ENCODE measurements at regions not wholly inside any gene's neighbourhood (a gene's known extent, or its start where the extent isn't known, plus 50 kb on each side); places are given as distances from the start of the nearest gene placed in this dataset.

DNA sequence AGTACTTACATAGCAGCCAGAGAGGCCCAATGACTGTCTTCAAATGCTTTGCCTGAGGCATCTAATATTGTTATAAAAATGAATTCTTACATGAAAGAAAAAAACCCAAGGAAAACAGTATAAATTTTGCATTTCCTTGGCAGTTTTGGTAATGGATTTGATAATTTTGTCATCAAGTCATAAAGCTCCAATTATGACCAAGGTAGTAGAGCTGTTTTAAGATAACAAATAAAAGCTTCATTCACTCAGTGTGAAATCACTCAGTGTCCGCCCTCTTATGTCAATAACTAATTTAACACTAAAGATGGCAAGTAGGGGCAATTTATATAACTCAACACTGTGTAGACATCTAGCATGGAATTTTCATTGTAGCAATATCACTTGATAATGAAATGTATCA lies 193.9 kb downstream of the ANKRD7 start:
- H3K36me3 ChIP-seq (ENCODE audit: control insufficient read depth, insufficient read depth, low read length): no peaks in the 10 kb centered on the region
- H3K79me1 ChIP-seq (ENCODE audit: low read depth in 1 of 2, low read length in 2 of 2): no peaks in the 10 kb centered on the region
- H2BK15ac ChIP-seq (ENCODE audit: low read depth, low read length): no peak overlapping the region
- no peak overlapping the region for H3K9ac ChIP-seq (ENCODE audit: low read depth, low read length)
- H4K20me1 ChIP-seq (ENCODE audit: insufficient read depth, low read length): no peaks in the 10 kb centered on the region
- ATAC-seq (ENCODE audit: low read depth) (no peak), DNase-seq (no peak)
- H3K4me3 ChIP-seq (ENCODE audit: insufficient read depth, low read depth, low read length): no peak overlapping the region
- TF ChIP-seq MAFK (IDR thresholded peaks at IDR 0.05; ENCODE audit: low read depth, low read length) (no peak), MAZ (IDR thresholded peaks at IDR 0.05; ENCODE audit: borderline replicate concordance, low read depth, low read length) (no peak), FOS (IDR thresholded peaks at IDR 0.05; ENCODE audit: low read depth, low read length) (no peak), USF2 (IDR thresholded peaks at IDR 0.05; ENCODE audit: low read depth, low read length) (no peak), MXI1 (IDR thresholded peaks at IDR 0.05; ENCODE audit: borderline replicate concordance, low read depth, low read length) (no peak), CEBPB (IDR thresholded peaks at IDR 0.05; ENCODE audit: low read depth, low read length) (no peak), NFE2L2 (IDR thresholded peaks at IDR 0.05; ENCODE audit: low read depth, low read length) (no peak), RFX5 (IDR thresholded peaks at IDR 0.05; ENCODE audit: low read depth, low read length) (no peak), RAD21 (IDR thresholded peaks at IDR 0.05; ENCODE audit: low read length) (no peak), BHLHE40 (IDR thresholded peaks at IDR 0.05; ENCODE audit: low read depth, low read length) (no peak), CTCF (conservative IDR thresholded peaks at IDR 0.05; ENCODE audit: low read depth, low read length) (no peak), CHD1 (IDR thresholded peaks at IDR 0.05; ENCODE audit: low read depth, low read length) (no peak), SMC3 (IDR thresholded peaks at IDR 0.05; ENCODE audit: low read depth, low read length) (no peak), RCOR1 (IDR thresholded peaks at IDR 0.05; ENCODE audit: insufficient replicate concordance, low read length) (no peak), POLR2A (IDR thresholded peaks at IDR 0.05; ENCODE audit: low read depth, low read length) (no peak)
- TF ChIP-seq, protein P1, sequence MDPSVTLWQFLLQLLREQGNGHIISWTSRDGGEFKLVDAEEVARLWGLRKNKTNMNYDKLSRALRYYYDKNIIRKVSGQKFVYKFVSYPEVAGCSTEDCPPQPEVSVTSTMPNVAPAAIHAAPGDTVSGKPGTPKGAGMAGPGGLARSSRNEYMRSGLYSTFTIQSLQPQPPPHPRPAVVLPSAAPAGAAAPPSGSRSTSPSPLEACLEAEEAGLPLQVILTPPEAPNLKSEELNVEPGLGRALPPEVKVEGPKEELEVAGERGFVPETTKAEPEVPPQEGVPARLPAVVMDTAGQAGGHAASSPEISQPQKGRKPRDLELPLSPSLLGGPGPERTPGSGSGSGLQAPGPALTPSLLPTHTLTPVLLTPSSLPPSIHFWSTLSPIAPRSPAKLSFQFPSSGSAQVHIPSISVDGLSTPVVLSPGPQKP (IDR thresholded peaks at IDR 0.05; ENCODE audit: borderline replicate concordance, low read depth, low read length): no peak
- no peak overlapping the region for H3K56ac ChIP-seq (ENCODE audit: extremely low read depth, insufficient read depth, low read length)
- H3K9me3 ChIP-seq (ENCODE audit: control insufficient read depth, insufficient read depth, low read length): 0 out of 2 replicates have a peak, but pooled peaks cover 2% of the 10 kb centered on the region
- WGBS, 2 experiments (ENCODE audit: extremely low coverage in 2 of 2, insufficient read length in 1 of 2): no CpG with 5 or more reads among the region's 1 CpG
- no peak overlapping the region for H2AFZ ChIP-seq (replicated peaks; ENCODE audit: low read length, poor library complexity)
- BruUV-seq (replicated peaks): no TSS peak
- dilution Hi-C loops (cut with HindIII; ENCODE audit: low sequenced_read_pairs, unreplicated experiment): no loop called here
- H4K5ac ChIP-seq (ENCODE audit: low read depth, low read length): no peak overlapping the region
- no peak overlapping the region for H2BK5ac ChIP-seq (ENCODE audit: low read depth, low read length, poor library complexity, severe bottlenecking)
- H3K4ac ChIP-seq (ENCODE audit: low read depth, low read length): no peak overlapping the region
- in situ Hi-C loops (cut with MboI; ENCODE audit: low sequenced_read_pairs): no loop called here
- H3K27me3 ChIP-seq (ENCODE audit: control insufficient read depth, insufficient read depth, low read length): no peaks in the 10 kb centered on the region
- H2BK120ac ChIP-seq (ENCODE audit: low read depth, low read length): no peak overlapping the region
- CTCF ChIA-PET: interaction anchor here (0.6 kb wide), 1 partner anchor 42 kb away, joined by 3 read pairs; no protein-coding TSS in a partner anchor
- no peak overlapping the region for H3K4me2 ChIP-seq (ENCODE audit: low read depth, low read length)
- no peak overlapping the region for H3K27ac ChIP-seq (ENCODE audit: insufficient read depth, low read length)
- H3K18ac ChIP-seq (ENCODE audit: low read depth, low read length): no peak overlapping the region
- no peak overlapping the region for H4K8ac ChIP-seq (ENCODE audit: low read depth in 2 of 2, low read length in 2 of 2)
- no peak overlapping the region for H3K14ac ChIP-seq (replicated peaks; ENCODE audit: low read depth, low read length)
- no peak overlapping the region for H2AK9ac ChIP-seq (replicated peaks; ENCODE audit: low read depth, low read length, poor library complexity)
- H2AK5ac ChIP-seq (ENCODE audit: low read depth, low read length): no peak overlapping the region
- POLR2A ChIA-PET (ENCODE audit: unreplicated experiment): no interaction called here
- no peak overlapping the region for H4K91ac ChIP-seq (ENCODE audit: insufficient read depth, low read depth, low read length)
- no peaks in the 10 kb centered on the region for H3K9me1 ChIP-seq (ENCODE audit: insufficient read depth, low read length)
- H3K4me1 ChIP-seq (ENCODE audit: control insufficient read depth, insufficient read depth, low read length): no peaks in the 10 kb centered on the region
- intact Hi-C loops (cut with micrococcal nuclease): no loop called here
- no peak overlapping the region for H2BK20ac ChIP-seq (ENCODE audit: low read depth, low read length)
- no peak overlapping the region for H3K23ac ChIP-seq (ENCODE audit: low read depth, low read length)

All from IMR-90 (cell line).